Astrocyte of the spinal cord (primary cell): ENCODE measurements at regions not wholly inside any gene's neighbourhood (a gene's known extent, or its start where the extent isn't known, plus 50 kb on each side); places are given as distances from the start of the nearest gene placed in this dataset.

Experiments used
- DNase-seq: peaks from one replicate; pipeline ENCODE4 v3.0.0; 2011; ENCODE audit warnings: low read depth, low spot score
- H3K4me3 ChIP-seq: 2 replicates; pipeline ENCODE4 v1.5.1; 2011; ENCODE audit warnings: low read depth, mild to moderate bottlenecking, low read length, moderate library complexity
- CTCF ChIP-seq: IDR thresholded peaks from 2 replicates; pipeline ENCODE4 v1.5.1; 2012; ENCODE audit warnings: low read depth, mild to moderate bottlenecking, low read length, inconsistent platforms
- in situ Hi-C: cut with HindIII; loops from 2 replicates; pipeline ENCODE4 v1.10.0; 2017; ENCODE audit warnings: low sequenced_read_pairs

- no peak for DNase-seq
- no peak overlapping the region for H3K4me3 ChIP-seq
- TF ChIP-seq CTCF: no peak
- in situ Hi-C loops: no loop called here
Observed at GRCh38 chr4:153122855-153123254, 81.4 kb upstream of the TRIM2 start.

GRCh38 chr4:153126137-153126536, 78.1 kb upstream of the TRIM2 start:
- no peak for TF ChIP-seq CTCF
- H3K4me3 ChIP-seq: no peak overlapping the region
- in situ Hi-C loops: no loop called here
- DNase-seq: no peak

- TF ChIP-seq CTCF: peak; percentile 74
- peak; percentile 88 for DNase-seq
- peak overlapping the region; percentile 16 for H3K4me3 ChIP-seq
- in situ Hi-C loops: no loop called here
Observed at GRCh38 chr4:153127760-153128494, 76.3 kb upstream of the TRIM2 start.

- DNase-seq: no peak
- no peak for TF ChIP-seq CTCF
- in situ Hi-C loops: no loop called here
Observed at GRCh38 chr4:153131596-153131995, 72.6 kb upstream of the TRIM2 start.

GRCh38 chr4:153137159-153137558, 67.1 kb upstream of the TRIM2 start:
- no peak overlapping the region for H3K4me3 ChIP-seq
- peak; percentile 83 for DNase-seq
- in situ Hi-C loops: no loop called here
- no peak for TF ChIP-seq CTCF

More at GRCh38 chr4:153131596-153131995, 72.6 kb upstream of the TRIM2 start:
- no peak overlapping the region for H3K4me3 ChIP-seq

- TF ChIP-seq CTCF: no peak
- H3K4me3 ChIP-seq: no peak overlapping the region
- no peak for DNase-seq
- in situ Hi-C loops: no loop called here
Observed at GRCh38 chr4:153137677-153138630, 66.3 kb upstream of the TRIM2 start.
